Panc1 (cell line): ENCODE measurements at regions not wholly inside any gene's neighbourhood (a gene's known extent, or its start where the extent isn't known, plus 50 kb on each side); places are given as distances from the start of the nearest gene placed in this dataset.

Source experiments
- ATAC-seq: fragments of 200-7000 bp; cut with Tn5 transposase; 2 replicates; pipeline ENCODE4 v1.9.1; 2020; ENCODE audit warnings: mild to moderate bottlenecking, moderate library complexity
- BruUV-seq: library from RNA; stranded (reverse); fragments of 400-500 nt; replicated peaks from 2 replicates; lab custom pipeline; 2021; lab: Mats Ljungman, UMichigan
- CTCF ChIA-PET: fragments of 300-600 bp; sonication (Branson Sonifier 250); formaldehyde crosslinking; loops from one replicate; lab custom pipeline; 2022; ENCODE audit warnings: antibody characterized with exemption; lab: Charles Lee
- POLR2A ChIA-PET: fragments of 300-600 bp; sonication (Branson Sonifier 250); formaldehyde crosslinking; loops from one replicate; lab custom pipeline; 2022; ENCODE audit warnings: antibody characterized with exemption; lab: Charles Lee
- DNase-seq: peaks from one replicate; pipeline ENCODE4 v3.0.0-alpha.2; 2010; ENCODE audit warnings: low read depth, low spot score
- H3K27ac ChIP-seq: 2 replicates; pipeline ENCODE4 v1.5.1; 2011; ENCODE audit warnings: mild to moderate bottlenecking, low read length, inconsistent platforms
- H3K27me3 ChIP-seq: fragments of 200-500 bp; sonication (Bioruptor generic); 2 replicates; pipeline ENCODE4 v1.6.0; 2014; ENCODE audit warnings: low read length, inconsistent platforms; ENCODE audit not compliant: control insufficient read depth, insufficient read depth
- H3K36me3 ChIP-seq: fragments of 200-500 bp; sonication (Bioruptor generic); 2 replicates; pipeline ENCODE4 v1.5.1; 2014; ENCODE audit warnings: inconsistent platforms, mild to moderate bottlenecking, low read length, moderate library complexity; ENCODE audit not compliant: control insufficient read depth, insufficient read depth
- H3K4me1 ChIP-seq: 2 replicates; pipeline ENCODE4 v1.5.1; 2011; ENCODE audit warnings: inconsistent platforms, mild to moderate bottlenecking, low read length, moderate library complexity; ENCODE audit not compliant: control insufficient read depth, insufficient read depth
- H3K4me3 ChIP-seq, 2 experiments: 2 replicates each; pipeline ENCODE4 v1.5.1; 2011 to 2012; ENCODE audit warnings: low read depth in 2 of 2, low read length in 2 of 2, mild to moderate bottlenecking in 2 of 2, inconsistent platforms in 1 of 2, moderate library complexity in 1 of 2
- H3K9me3 ChIP-seq: fragments of 200-500 bp; sonication (Bioruptor generic); 2 replicates; pipeline ENCODE4 v1.5.1; 2014; ENCODE audit warnings: low read depth, mild to moderate bottlenecking, inconsistent platforms, low read length, moderate library complexity; ENCODE audit not compliant: control insufficient read depth, insufficient read depth
- POLR2AphosphoS5 ChIP-seq: IDR thresholded peaks from 2 replicates; pipeline ENCODE4 v1.6.1; 2012; ENCODE audit warnings: mild to moderate bottlenecking, low read depth, low read length, moderate library complexity
- REST ChIP-seq, 2 experiments: IDR thresholded peaks; 2 replicates each; pipeline ENCODE4 v1.6.1; 2011 to 2012; ENCODE audit warnings: low read depth in 2 of 2, control low read depth in 1 of 2, low read length in 1 of 2, mild to moderate bottlenecking in 1 of 2, moderate library complexity in 1 of 2; ENCODE audit not compliant: insufficient read depth in 1 of 2
- SIN3A ChIP-seq: IDR thresholded peaks from 2 replicates; pipeline ENCODE4 v1.6.1; 2012; ENCODE audit warnings: low read depth, mild to moderate bottlenecking, low read length, moderate library complexity, borderline replicate concordance; ENCODE audit not compliant: insufficient read depth
- TCF7L2 ChIP-seq: IDR thresholded peaks from 2 replicates; pipeline ENCODE4 v1.6.1; 2011; ENCODE audit warnings: mild to moderate bottlenecking, low read depth, low read length, inconsistent platforms
- in situ Hi-C: cut with HindIII; loops from 2 replicates; pipeline ENCODE4 v1.10.0; 2016; ENCODE audit warnings: low sequenced_read_pairs, low pct_unique_long_range_greater_than_20kb
- intact Hi-C: fragments of 100-400 bp; cut with micrococcal nuclease; formaldehyde crosslinking; loops from one replicate; pipeline ENCODE4 v1.10.0; 2022; ENCODE audit not compliant: unreplicated experiment
- TF ChIP-seq, protein P1 (sequence below): fragments of 450-650 bp; IDR thresholded peaks from 2 replicates; pipeline ENCODE4 v1.5.1; 2017; ENCODE audit warnings: mild to moderate bottlenecking

- BruUV-seq = no TSS peak
- no peak for DNase-seq
- no peaks in the 10 kb centered on the region for H3K9me3 ChIP-seq
- in situ Hi-C loops = no loop called here
- H3K4me1 ChIP-seq = no peaks in the 10 kb centered on the region; the same call in 1 of the 2 replicates
- ChIA-PET CTCF (interaction anchor here (1.5 kb wide), 1 partner anchor 41 kb away, joined by 7 read pairs; no protein-coding TSS in a partner anchor), POLR2A (no interaction called here)
- H3K27me3 ChIP-seq = no peaks in the 10 kb centered on the region
- no peak overlapping the region for H3K27ac ChIP-seq
- TF ChIP-seq REST (IDR thresholded peaks at IDR 0.05; ENCODE audit: insufficient read depth in 1 of 2, low read depth in 2 of 2, low read length in 1 of 2) (no peak), SIN3A (no peak), TCF7L2 (no peak), POLR2AphosphoS5 (no peak)
- TF ChIP-seq, protein P1, sequence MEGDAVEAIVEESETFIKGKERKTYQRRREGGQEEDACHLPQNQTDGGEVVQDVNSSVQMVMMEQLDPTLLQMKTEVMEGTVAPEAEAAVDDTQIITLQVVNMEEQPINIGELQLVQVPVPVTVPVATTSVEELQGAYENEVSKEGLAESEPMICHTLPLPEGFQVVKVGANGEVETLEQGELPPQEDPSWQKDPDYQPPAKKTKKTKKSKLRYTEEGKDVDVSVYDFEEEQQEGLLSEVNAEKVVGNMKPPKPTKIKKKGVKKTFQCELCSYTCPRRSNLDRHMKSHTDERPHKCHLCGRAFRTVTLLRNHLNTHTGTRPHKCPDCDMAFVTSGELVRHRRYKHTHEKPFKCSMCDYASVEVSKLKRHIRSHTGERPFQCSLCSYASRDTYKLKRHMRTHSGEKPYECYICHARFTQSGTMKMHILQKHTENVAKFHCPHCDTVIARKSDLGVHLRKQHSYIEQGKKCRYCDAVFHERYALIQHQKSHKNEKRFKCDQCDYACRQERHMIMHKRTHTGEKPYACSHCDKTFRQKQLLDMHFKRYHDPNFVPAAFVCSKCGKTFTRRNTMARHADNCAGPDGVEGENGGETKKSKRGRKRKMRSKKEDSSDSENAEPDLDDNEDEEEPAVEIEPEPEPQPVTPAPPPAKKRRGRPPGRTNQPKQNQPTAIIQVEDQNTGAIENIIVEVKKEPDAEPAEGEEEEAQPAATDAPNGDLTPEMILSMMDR = no peak
- no peak overlapping the region for H3K4me3 ChIP-seq
- ATAC-seq = no peak
- no peaks in the 10 kb centered on the region for H3K36me3 ChIP-seq
- intact Hi-C loops = no loop called here
Measured at GRCh38 chr10:77715536-77715935, 77.9 kb upstream of the KCNMA1 start.

DNA sequence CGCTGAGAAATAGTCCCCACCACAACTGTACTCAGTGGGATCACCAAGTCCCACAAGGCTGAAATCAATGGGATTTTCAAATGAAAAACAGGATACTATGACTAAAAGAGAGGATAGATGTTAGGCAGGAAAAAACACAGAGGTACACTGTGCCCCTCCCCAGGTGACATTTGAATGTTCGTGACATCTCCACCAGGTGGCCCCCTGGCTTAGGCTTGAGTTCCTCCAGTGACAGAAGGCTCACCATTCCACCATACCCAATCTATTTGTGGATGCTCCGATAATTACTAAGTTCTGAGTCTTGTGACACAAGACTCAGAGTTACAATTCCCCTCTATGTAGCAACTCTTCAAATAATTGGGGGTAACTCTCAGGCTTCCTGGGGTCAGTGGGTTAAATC, 77.5 kb upstream of the KCNMA1 start:
- POLR2A ChIA-PET = no interaction called here
- Histone ChIP-seq H3K36me3 (no peaks in the 10 kb centered on the region), H3K27me3 (no peaks in the 10 kb centered on the region), H3K4me3 (no peak overlapping the region), H3K27ac (no peak overlapping the region), H3K9me3 (no peaks in the 10 kb centered on the region), H3K4me1 (no peaks in the 10 kb centered on the region; the same call in 1 of the 2 replicates)
- TF ChIP-seq, protein P1 = peak; percentile 76
- TF ChIP-seq REST (IDR thresholded peaks at IDR 0.05; ENCODE audit: insufficient read depth in 1 of 2, low read depth in 2 of 2, low read length in 1 of 2) (no peak), POLR2AphosphoS5 (no peak)
- CTCF ChIA-PET = interaction anchor here (1.5 kb wide), 1 partner anchor 42 kb away, joined by 7 read pairs; no protein-coding TSS in a partner anchor
- DNase-seq (no peak), ATAC-seq (no peak)
- no TSS peak for BruUV-seq
- in situ Hi-C loops = no loop called here
- intact Hi-C loops = no loop called here
